Prostate gland (tissue), 2 donors: ENCODE measurements at regions not wholly inside any gene's neighbourhood (a gene's known extent, or its start where the extent isn't known, plus 50 kb on each side); places are given as distances from the start of the nearest gene placed in this dataset.

Experiments
- DNase-seq: peaks from one replicate; pipeline ENCODE4 v3.0.0-alpha.2; 2019; ENCODE audit warnings: low spot score
- H3K27ac ChIP-seq, 2 donors: fragments of 200-600 bp; sonication (generic); 2 replicates each; pipeline ENCODE4 v1.5.1; 2017 to 2019
- H3K27me3 ChIP-seq: fragments of 200-600 bp; sonication (generic); replicated peaks from 2 replicates; pipeline ENCODE4 v1.5.1; 2019; ENCODE audit not compliant: insufficient read depth
- H3K36me3 ChIP-seq, 2 donors: fragments of 200-600 bp; sonication (generic); 1 replicate in 1 of 2; 2 replicates in 1 of 2; pipeline versions ENCODE4 v1.5.1 to v1.8.1; 2017 to 2019
- H3K4me1 ChIP-seq: fragments of 200-600 bp; sonication (generic); replicated peaks from 2 replicates; pipeline ENCODE4 v1.5.1; 2019
- H3K4me3 ChIP-seq, 2 donors: fragments of 200-600 bp; sonication (generic); 2 replicates each; pipeline ENCODE4 v1.5.1; 2017 to 2019
- H3K9me3 ChIP-seq: fragments of 200-600 bp; sonication (generic); 2 replicates; pipeline ENCODE4 v1.5.1; 2017
- POLR2A ChIP-seq: fragments of 450-650 bp; IDR thresholded peaks from one replicate; pipeline ENCODE4 v1.6.1; 2016; ENCODE audit warnings: antibody characterized with exemption, mild to moderate bottlenecking
- POLR2AphosphoS5 ChIP-seq: sonication (generic); formaldehyde crosslinking; IDR thresholded peaks from one replicate; pipeline ENCODE4 v1.6.1; 2017; ENCODE audit warnings: antibody characterized with exemption
- WGBS: methylation state at CpG from one replicate; pipeline ENCODE4 v1.1.5; 2018; 5-methylcytosine and 5-hydroxymethylcytosine counted together
- intact Hi-C: fragments of 100-400 bp; cut with DNase I; formaldehyde crosslinking; loops from one replicate; pipeline ENCODE4 v1.14.2; 2022
- TF ChIP-seq, protein P1 (sequence below), 4 experiments: fragments of 200-600 bp in 2 of 4; fragments of 450-650 bp in 2 of 4; sonication (generic) in 2 of 4; IDR thresholded peaks; 1 replicate in 3 of 4; 2 replicates in 1 of 4; pipeline ENCODE4 v1.5.1; 2016 to 2019; ENCODE audit warnings: antibody characterized with exemption in 4 of 4, mild to moderate bottlenecking in 2 of 4, moderate library complexity in 2 of 4

DNA sequence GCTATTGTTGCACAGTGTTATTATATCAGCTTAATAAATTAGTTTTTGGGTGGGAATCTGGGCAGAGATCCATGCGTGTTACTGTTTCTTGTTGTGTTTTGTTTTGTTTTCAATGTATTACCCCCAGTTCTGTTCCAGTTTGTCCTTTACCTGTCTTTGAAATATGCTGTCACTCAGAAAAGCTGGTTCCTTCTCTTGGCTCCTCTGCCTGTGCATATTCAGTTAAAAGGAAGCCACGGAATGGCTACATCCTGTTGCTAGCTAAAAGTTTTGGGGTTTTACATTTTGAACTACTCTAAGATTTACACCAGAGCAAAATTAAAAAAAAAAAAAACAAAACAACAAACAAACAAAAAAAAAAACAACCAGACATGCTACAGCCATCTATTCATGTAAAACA, 374.9 kb upstream of the RORB start:
- 62% methylated on average over 2 of the region's 2 CpGs for WGBS
- H3K4me3 ChIP-seq, result no peak overlapping the region
- no peaks in the 10 kb centered on the region for H3K27me3 ChIP-seq
- H3K36me3 ChIP-seq, result no peaks in the 10 kb centered on the region
- H3K4me1 ChIP-seq, result no peaks in the 10 kb centered on the region
- H3K27ac ChIP-seq, result no peak overlapping the region
- intact Hi-C loops, result no loop called here
- no peak for DNase-seq
- TF ChIP-seq, protein P1, sequence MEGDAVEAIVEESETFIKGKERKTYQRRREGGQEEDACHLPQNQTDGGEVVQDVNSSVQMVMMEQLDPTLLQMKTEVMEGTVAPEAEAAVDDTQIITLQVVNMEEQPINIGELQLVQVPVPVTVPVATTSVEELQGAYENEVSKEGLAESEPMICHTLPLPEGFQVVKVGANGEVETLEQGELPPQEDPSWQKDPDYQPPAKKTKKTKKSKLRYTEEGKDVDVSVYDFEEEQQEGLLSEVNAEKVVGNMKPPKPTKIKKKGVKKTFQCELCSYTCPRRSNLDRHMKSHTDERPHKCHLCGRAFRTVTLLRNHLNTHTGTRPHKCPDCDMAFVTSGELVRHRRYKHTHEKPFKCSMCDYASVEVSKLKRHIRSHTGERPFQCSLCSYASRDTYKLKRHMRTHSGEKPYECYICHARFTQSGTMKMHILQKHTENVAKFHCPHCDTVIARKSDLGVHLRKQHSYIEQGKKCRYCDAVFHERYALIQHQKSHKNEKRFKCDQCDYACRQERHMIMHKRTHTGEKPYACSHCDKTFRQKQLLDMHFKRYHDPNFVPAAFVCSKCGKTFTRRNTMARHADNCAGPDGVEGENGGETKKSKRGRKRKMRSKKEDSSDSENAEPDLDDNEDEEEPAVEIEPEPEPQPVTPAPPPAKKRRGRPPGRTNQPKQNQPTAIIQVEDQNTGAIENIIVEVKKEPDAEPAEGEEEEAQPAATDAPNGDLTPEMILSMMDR (IDR thresholded peaks at IDR 0.05), result no peak
- H3K9me3 ChIP-seq, result no peaks in the 10 kb centered on the region

DNA sequence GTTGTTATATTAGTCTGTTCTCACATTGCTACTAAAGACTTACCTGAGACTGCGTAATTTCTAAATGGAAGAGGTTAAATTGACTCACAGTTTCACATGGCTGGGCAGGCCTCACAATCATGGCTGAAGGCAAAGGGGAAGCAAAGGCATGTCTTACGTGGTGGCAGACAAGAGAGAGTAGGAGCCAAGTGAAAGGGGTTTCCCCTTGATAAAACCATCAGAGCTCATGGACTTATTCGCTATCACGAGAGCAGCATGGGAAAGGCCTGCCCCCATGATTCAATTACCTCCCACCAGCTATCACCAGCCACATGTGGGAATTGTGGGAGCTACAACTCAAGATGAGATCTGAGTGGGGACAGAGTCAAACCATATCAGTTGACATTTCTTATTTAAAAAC, 374.5 kb upstream of the RORB start:
- TF ChIP-seq POLR2AphosphoS5, result no peak
- no peak for TF ChIP-seq POLR2A
- TF ChIP-seq, protein P1 (IDR thresholded peaks at IDR 0.05), result no peak
- no peaks in the 10 kb centered on the region for H3K27me3 ChIP-seq
- DNase-seq, result no peak
- no peaks in the 10 kb centered on the region for H3K4me1 ChIP-seq
- intact Hi-C loops, result no loop called here
- 80% methylated on average over 4 of the region's 4 CpGs for WGBS
- no peaks in the 10 kb centered on the region for H3K9me3 ChIP-seq
- no peak overlapping the region for H3K27ac ChIP-seq
- no peaks in the 10 kb centered on the region for H3K36me3 ChIP-seq
- H3K4me3 ChIP-seq, result no peak overlapping the region

DNA sequence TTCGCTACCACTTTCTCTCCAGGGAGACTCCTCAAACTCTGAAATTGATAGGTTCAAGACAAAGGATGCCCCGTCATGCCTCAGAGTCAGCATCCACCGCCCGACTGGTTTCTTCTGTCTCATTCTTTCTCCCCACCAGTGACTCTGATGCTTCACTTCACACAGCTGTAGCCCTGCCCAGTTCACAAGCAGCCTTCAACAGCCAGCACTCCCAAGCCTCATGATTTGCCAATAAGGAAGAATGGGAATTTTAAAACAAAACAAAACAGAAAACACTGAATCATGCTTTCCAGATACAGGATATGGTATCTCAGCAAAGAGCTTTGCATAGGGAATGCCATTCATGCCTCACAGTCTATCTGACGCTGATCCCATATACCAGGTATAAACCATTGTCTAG, 371.2 kb upstream of the RORB start:
- 57% methylated on average over 5 of the region's 5 CpGs for WGBS
- Histone ChIP-seq H3K4me3 (no peak overlapping the region), H3K36me3 (no peaks in the 10 kb centered on the region), H3K27ac (no peak overlapping the region), H3K4me1 (no peaks in the 10 kb centered on the region), H3K27me3 (no peaks in the 10 kb centered on the region), H3K9me3 (no peaks in the 10 kb centered on the region)
- no peak for TF ChIP-seq POLR2AphosphoS5
- TF ChIP-seq, protein P1 (IDR thresholded peaks at IDR 0.05), result no peak
- no peak for TF ChIP-seq POLR2A
- DNase-seq, result no peak
- intact Hi-C loops, result loop anchor here (1.0 kb wide), 1 partner anchor 8 kb away; no protein-coding TSS in a partner anchor

DNA sequence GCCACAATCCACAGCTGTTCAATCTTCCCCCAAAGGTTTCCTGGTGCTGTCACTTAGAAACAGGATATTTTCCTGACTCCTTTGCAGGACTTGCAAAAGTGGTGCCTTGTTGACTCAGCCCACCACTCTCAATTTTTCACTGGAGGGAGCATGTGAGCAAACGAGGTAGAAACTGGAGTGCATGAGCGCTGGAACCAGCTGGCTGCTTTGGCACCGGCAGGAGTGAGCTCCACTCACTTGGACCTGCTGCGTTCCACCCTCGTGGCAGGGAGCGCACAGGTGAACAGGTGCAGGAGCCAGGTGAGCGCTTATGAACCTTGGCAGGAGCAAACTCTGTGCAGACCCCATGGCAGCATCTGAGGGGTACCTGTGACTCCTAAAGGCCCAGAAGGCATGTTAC, 364.1 kb upstream of the RORB start:
- no peaks in the 10 kb centered on the region for H3K4me1 ChIP-seq
- H3K36me3 ChIP-seq, result no peaks in the 10 kb centered on the region
- 82% methylated on average over 7 of the region's 7 CpGs for WGBS
- H3K27me3 ChIP-seq, result no peaks in the 10 kb centered on the region
- no peaks in the 10 kb centered on the region for H3K9me3 ChIP-seq
- no peak overlapping the region for H3K27ac ChIP-seq
- intact Hi-C loops, result no loop called here
- TF ChIP-seq POLR2A, result no peak
- no peak for TF ChIP-seq POLR2AphosphoS5
- TF ChIP-seq, protein P1 (IDR thresholded peaks at IDR 0.05), result no peak
- no peak overlapping the region for H3K4me3 ChIP-seq
- no peak for DNase-seq

DNA sequence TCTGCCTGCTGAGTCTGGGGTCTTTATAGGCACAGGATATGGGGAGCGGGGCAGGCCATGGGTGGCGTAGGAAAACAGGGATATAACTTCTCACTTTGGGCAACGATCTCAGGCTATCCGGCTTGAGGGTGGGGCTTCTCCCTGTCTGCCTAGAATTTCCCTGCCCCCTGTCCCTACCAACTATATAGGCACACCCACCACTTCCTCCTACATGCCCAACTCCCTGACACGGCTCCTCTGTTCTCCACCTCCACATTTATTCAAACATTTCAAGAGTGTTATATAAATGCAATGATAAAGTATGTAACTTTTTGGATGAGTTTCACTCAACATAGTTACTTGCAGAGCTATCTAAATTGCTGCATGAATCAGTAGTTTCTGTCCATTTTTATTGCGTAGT, 363.2 kb upstream of the RORB start:
- no peaks in the 10 kb centered on the region for H3K9me3 ChIP-seq
- no peak overlapping the region for H3K4me3 ChIP-seq
- 86% methylated on average over 6 of the region's 6 CpGs for WGBS
- H3K27me3 ChIP-seq, result no peaks in the 10 kb centered on the region
- H3K4me1 ChIP-seq, result no peaks in the 10 kb centered on the region
- DNase-seq, result no peak
- H3K36me3 ChIP-seq, result no peaks in the 10 kb centered on the region
- intact Hi-C loops, result loop anchor here (1.0 kb wide), 1 partner anchor 9 kb away; no protein-coding TSS in a partner anchor
- H3K27ac ChIP-seq, result no peak overlapping the region
- TF ChIP-seq POLR2A (no peak), POLR2AphosphoS5 (no peak)
- TF ChIP-seq, protein P1 (IDR thresholded peaks at IDR 0.05), result no peak
